GM23248 (cell line): ENCODE measurements at regions not wholly inside any gene's neighbourhood (a gene's known extent, or its start where the extent isn't known, plus 50 kb on each side); places are given as distances from the start of the nearest gene placed in this dataset.

Source experiments
- DNase-seq: peaks from one replicate; pipeline ENCODE4 v3.0.0-alpha.2; 2015
- H2AFZ ChIP-seq: fragments of 200-600 bp; sonication (generic); 2 replicates; pipeline ENCODE4 v1.6.1; 2016; ENCODE audit warnings: antibody characterized with exemption
- H3F3A ChIP-seq: fragments of 200-600 bp; sonication (generic); 2 replicates; pipeline ENCODE4 v1.6.1; 2016; ENCODE audit warnings: mild to moderate bottlenecking, antibody characterized with exemption, mixed run types; ENCODE audit not compliant: insufficient read depth
- H3K27ac ChIP-seq: fragments of 200-600 bp; sonication (generic); 2 replicates; pipeline ENCODE4 v1.5.1; 2016; ENCODE audit warnings: mild to moderate bottlenecking
- H3K27me3 ChIP-seq: fragments of 200-600 bp; sonication (generic); replicated peaks from 2 replicates; pipeline ENCODE4 v1.6.1; 2016; ENCODE audit warnings: mild to moderate bottlenecking; ENCODE audit not compliant: insufficient read depth
- H3K36me3 ChIP-seq: fragments of 200-600 bp; sonication (generic); 2 replicates; pipeline ENCODE4 v1.6.1; 2016; ENCODE audit warnings: low read depth, mild to moderate bottlenecking
- H3K4me1 ChIP-seq: fragments of 200-600 bp; sonication (generic); 2 replicates; pipeline ENCODE4 v1.6.1; 2016; ENCODE audit warnings: mild to moderate bottlenecking; ENCODE audit not compliant: insufficient read depth
- H3K4me2 ChIP-seq: fragments of 200-600 bp; sonication (generic); one replicate; pipeline ENCODE4 v1.6.1; 2016; ENCODE audit warnings: mild to moderate bottlenecking; ENCODE audit not compliant: unreplicated experiment
- H3K4me3 ChIP-seq: fragments of 200-600 bp; sonication (generic); 2 replicates; pipeline ENCODE4 v1.5.1; 2016; ENCODE audit warnings: mild to moderate bottlenecking
- H3K79me2 ChIP-seq: fragments of 200-600 bp; sonication (generic); 2 replicates; pipeline ENCODE4 v1.6.1; 2016; ENCODE audit warnings: mild to moderate bottlenecking; ENCODE audit not compliant: insufficient read depth
- H3K9ac ChIP-seq: fragments of 200-600 bp; sonication (generic); 2 replicates; pipeline ENCODE4 v1.6.1; 2016; ENCODE audit warnings: mild to moderate bottlenecking
- H3K9me2 ChIP-seq: fragments of 200-600 bp; sonication (generic); 2 replicates; pipeline ENCODE4 v1.6.1; 2016; ENCODE audit warnings: mixed run types, mild to moderate bottlenecking, moderate library complexity; ENCODE audit not compliant: insufficient read depth
- H3K9me3 ChIP-seq: fragments of 200-600 bp; sonication (generic); one replicate; pipeline ENCODE4 v1.6.1; 2017; ENCODE audit warnings: low read depth
- H4K20me1 ChIP-seq: fragments of 200-600 bp; sonication (generic); 2 replicates; pipeline ENCODE4 v1.6.0; 2016; ENCODE audit not compliant: insufficient read depth
- EZH2 ChIP-seq: fragments of 200-600 bp; sonication (generic); IDR thresholded peaks from 2 replicates; pipeline ENCODE4 v1.6.1; 2018; ENCODE audit warnings: antibody characterized with exemption, mild to moderate bottlenecking; ENCODE audit not compliant: insufficient read depth, poor library complexity, severe bottlenecking
- EZH2phosphoT487 ChIP-seq: fragments of 200-600 bp; sonication (generic); IDR thresholded peaks from 2 replicates; pipeline ENCODE4 v1.6.1; 2018; ENCODE audit warnings: antibody characterized with exemption, moderate library complexity, mild to moderate bottlenecking, low read depth; ENCODE audit not compliant: insufficient read depth
- WGBS, 2 experiments: methylation state at CpG; one replicate each; pipeline ENCODE4 v1.1.6; 2015 to 2017; ENCODE audit warnings: low lambda C conversion rate in 2 of 2, low coverage in 1 of 2; ENCODE audit errors: missing lambda C conversion rate in 2 of 2; 5-methylcytosine and 5-hydroxymethylcytosine counted together
- in situ Hi-C: fragments of 300-500 bp; cut with MboI; formaldehyde crosslinking; loops from 2 replicates; pipeline ENCODE4 v1.15.0; 2020

DNA sequence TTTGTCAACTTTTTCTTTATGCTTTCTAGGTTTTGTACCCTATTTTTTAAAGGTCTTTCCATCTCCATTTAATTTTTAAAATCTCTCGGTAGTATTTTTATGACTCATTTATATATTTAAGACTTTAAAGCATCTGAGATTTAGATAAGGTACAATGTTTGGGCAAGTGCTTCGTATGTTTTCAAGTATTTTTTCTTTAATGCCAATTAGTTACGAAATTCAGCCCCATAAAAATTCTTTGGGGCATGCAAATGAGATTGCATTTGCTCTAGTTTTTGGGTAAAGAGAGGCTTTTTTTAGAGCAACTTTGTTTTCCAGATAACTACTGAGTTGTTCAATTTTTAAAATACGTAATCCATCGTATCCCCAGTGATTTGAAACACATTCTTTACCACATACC lies 65.3 kb upstream of the CRHR1 start:
- TF ChIP-seq EZH2 (no peak), EZH2phosphoT487 (no peak)
- in situ Hi-C loops = no loop called here
- H3K27me3 ChIP-seq = peaks cover 16% of the 10 kb centered on the region

DNA sequence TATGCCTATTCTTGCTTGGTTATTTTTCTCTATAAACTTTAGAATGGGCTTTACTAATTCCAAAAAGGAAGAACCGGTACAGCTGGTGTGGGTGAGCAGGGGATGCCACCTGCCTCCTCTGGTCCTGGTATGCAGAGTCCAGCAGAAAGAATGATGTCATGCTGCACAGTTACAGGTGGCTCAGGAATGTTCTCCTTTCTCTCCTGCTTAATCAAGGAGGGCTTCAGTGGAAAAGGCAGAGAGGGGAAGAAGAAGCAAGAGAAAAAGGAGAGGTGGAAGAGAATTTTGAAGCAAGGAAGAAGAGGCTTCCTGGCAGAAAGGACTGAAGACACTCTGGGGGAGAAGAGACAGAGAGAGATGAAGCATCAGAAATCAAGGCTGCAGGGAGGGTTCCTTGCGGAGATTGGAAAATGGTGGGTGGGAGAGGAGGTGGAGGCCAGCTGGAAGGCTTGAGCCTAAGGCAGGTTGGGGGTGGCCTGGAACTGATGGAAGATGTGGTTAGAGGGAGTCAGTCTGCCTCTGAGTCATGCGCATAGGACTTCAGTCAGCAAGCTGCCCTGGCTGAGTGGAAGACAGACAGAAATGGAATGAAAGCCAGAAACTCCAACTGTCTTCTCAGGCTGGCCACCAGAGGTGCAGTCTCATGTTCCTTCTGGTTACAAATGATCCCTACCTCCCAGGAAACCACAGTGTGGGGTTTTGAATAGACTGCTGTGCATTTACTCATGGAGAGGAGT lies 64.6 kb upstream of the CRHR1 start:
- H3K79me2 ChIP-seq = no peaks in the 10 kb centered on the region
- 26 to 31% methylated on average over 3 of the region's 3 CpGs for WGBS, 2 experiments
- no peaks in the 10 kb centered on the region for H4K20me1 ChIP-seq
- no peak for TF ChIP-seq EZH2phosphoT487
- TF ChIP-seq EZH2 = no peak
- no peak overlapping the region for H3K4me3 ChIP-seq
- no peaks in the 10 kb centered on the region for H3K9me2 ChIP-seq
- DNase-seq = peak; percentile 96
- H2AFZ ChIP-seq = no peak overlapping the region
- H3K36me3 ChIP-seq = no peaks in the 10 kb centered on the region
- no peak overlapping the region for H3K4me2 ChIP-seq
- no peak overlapping the region for H3K9ac ChIP-seq
- in situ Hi-C loops = no loop called here
- peaks cover 16% of the 10 kb centered on the region for H3K27me3 ChIP-seq
- no peak overlapping the region for H3K27ac ChIP-seq
- peaks cover 9% of the 10 kb centered on the region; the same call in 1 of the 2 replicates for H3F3A ChIP-seq
- H3K9me3 ChIP-seq = no peaks in the 10 kb centered on the region
- no peaks in the 10 kb centered on the region; the same call in 1 of the 2 replicates for H3K4me1 ChIP-seq

More for the DNA sequence above, 65.3 kb upstream of the CRHR1 start:
- H3F3A ChIP-seq = peaks cover 9% of the 10 kb centered on the region; the same call in 1 of the 2 replicates
- no peaks in the 10 kb centered on the region; the same call in 1 of the 2 replicates for H3K4me1 ChIP-seq
- no peak overlapping the region for H2AFZ ChIP-seq
- H3K27ac ChIP-seq = no peak overlapping the region
- no peaks in the 10 kb centered on the region for H4K20me1 ChIP-seq
- H3K36me3 ChIP-seq = no peaks in the 10 kb centered on the region
- H3K9me2 ChIP-seq = no peaks in the 10 kb centered on the region
- no peak overlapping the region for H3K4me3 ChIP-seq
- H3K79me2 ChIP-seq = no peaks in the 10 kb centered on the region
- no peak overlapping the region for H3K4me2 ChIP-seq
- no peak overlapping the region for H3K9ac ChIP-seq
- no peak for DNase-seq
- WGBS, 2 experiments = 30 to 36% methylated on average over 5 of the region's 5 CpGs
- no peaks in the 10 kb centered on the region for H3K9me3 ChIP-seq

DNA sequence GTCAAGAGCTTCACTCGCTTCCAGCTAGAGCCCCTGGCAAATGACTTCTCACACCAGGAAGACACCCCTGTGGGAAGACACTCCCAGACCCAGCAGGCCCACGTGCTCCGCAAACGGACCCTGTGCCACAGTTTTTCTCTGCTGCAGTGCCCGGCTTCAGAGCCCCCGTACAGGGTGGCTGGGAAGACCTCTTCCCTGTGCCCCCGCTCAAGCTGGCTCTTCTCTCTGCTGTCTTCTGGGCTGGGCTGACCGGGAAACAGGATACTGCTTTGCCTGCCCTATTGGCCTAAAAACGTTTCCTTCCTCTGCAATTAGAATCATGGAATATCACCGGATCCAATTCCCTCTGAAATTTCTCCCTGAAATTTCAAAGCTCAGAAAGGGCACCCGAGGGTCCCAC lies 63.7 kb upstream of the CRHR1 start:
- Histone ChIP-seq H3K27me3 (peaks cover 15% of the 10 kb centered on the region), H3K4me1 (no peaks in the 10 kb centered on the region; the same call in 1 of the 2 replicates), H3F3A (peaks cover 9% of the 10 kb centered on the region; the same call in 1 of the 2 replicates), H3K36me3 (no peaks in the 10 kb centered on the region), H3K79me2 (no peaks in the 10 kb centered on the region), H2AFZ (no peak overlapping the region), H3K4me2 (no peak overlapping the region), H3K9ac (no peak overlapping the region), H3K4me3 (no peak overlapping the region), H3K9me3 (no peaks in the 10 kb centered on the region), H4K20me1 (no peaks in the 10 kb centered on the region), H3K27ac (no peak overlapping the region), H3K9me2 (no peaks in the 10 kb centered on the region)
- no peak for DNase-seq
- TF ChIP-seq EZH2 = no peak
- TF ChIP-seq EZH2phosphoT487 = no peak
- in situ Hi-C loops = no loop called here
- 68% methylated on average over 11 of the region's 11 CpGs for WGBS, 2 experiments

DNA sequence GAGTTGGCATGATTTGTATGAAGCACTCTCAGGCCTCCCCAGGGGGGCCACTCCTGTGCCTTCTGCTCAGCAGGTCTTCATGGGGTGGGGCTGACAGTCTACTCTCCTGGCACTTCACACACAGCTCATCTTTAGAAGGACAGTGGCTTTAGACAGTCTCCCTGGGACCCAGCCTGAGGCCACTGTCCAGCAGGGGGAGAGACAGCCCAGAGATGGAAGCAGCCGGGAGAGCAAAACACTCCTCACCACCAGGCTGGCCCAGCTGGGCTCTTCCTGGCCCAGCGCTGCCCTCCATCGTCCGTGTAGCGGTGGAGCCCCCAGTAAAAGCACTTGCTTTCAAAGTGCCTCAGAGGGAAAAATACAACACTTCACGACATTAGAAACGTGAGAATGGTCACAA lies 62.0 kb upstream of the CRHR1 start:
- Histone ChIP-seq H3K36me3 (no peaks in the 10 kb centered on the region), H3F3A (peaks cover 9% of the 10 kb centered on the region; the same call in 1 of the 2 replicates), H3K4me2 (no peak overlapping the region), H3K27ac (no peak overlapping the region), H4K20me1 (no peaks in the 10 kb centered on the region), H3K4me3 (no peak overlapping the region), H3K27me3 (peaks cover 16% of the 10 kb centered on the region; the same call in 1 of the 2 replicates), H3K9me2 (no peaks in the 10 kb centered on the region), H3K9ac (no peak overlapping the region), H3K9me3 (no peaks in the 10 kb centered on the region), H2AFZ (no peak overlapping the region), H3K79me2 (no peaks in the 10 kb centered on the region), H3K4me1 (no peaks in the 10 kb centered on the region; the same call in 1 of the 2 replicates)
- in situ Hi-C loops = no loop called here
- TF ChIP-seq EZH2phosphoT487 (no peak), EZH2 (no peak)
- DNase-seq = peak; percentile 12
- 18 to 26% methylated on average over 7 of the region's 7 CpGs for WGBS, 2 experiments
